A673 (cell line): ENCODE measurements at regions not wholly inside any gene's neighbourhood (a gene's known extent, or its start where the extent isn't known, plus 50 kb on each side); places are given as distances from the start of the nearest gene placed in this dataset.

ENCODE experiments used
- EZH2 ChIP-seq: fragments of 200-600 bp; sonication (generic); IDR thresholded peaks from 2 replicates; pipeline ENCODE4 v1.6.1; 2017; ENCODE audit warnings: borderline replicate concordance, low read depth, mild to moderate bottlenecking, mixed read lengths, antibody characterized with exemption, low read length; ENCODE audit not compliant: poor library complexity, severe bottlenecking
- TF ChIP-seq, protein P1 (sequence below): fragments of 300-800, 200-600 bp; sonication (generic); conservative IDR thresholded peaks from 2 replicates; pipeline ENCODE4 v1.5.1; 2017; ENCODE audit warnings: low read depth, mild to moderate bottlenecking, antibody characterized with exemption, low read length, moderate library complexity, mixed read lengths

DNA sequence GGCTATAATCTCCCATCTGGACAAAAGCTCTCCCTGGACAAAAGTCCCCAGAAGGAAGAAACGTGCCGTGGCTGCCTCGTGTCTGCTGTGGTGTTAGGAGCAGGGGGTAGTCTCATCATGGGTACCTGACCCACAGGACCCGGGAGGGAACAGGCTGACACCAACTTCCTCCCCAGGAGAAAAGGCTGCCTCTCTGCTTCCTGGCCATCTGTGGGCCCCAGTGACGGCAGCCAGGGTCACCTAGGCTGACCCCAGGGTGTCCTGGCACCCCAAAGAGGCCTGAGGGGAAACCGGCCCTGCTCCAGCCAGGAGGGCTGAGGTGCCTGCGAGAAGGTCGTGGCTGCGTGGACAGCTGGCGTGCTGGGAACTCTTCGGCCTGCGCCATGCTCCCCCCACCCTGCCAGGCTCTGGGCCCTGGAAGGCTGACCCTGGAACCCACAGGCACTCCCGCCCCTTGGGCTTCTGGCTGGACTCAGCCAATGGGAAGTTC, 133.9 kb downstream of the RFLNA start:
- TF ChIP-seq, protein P1, sequence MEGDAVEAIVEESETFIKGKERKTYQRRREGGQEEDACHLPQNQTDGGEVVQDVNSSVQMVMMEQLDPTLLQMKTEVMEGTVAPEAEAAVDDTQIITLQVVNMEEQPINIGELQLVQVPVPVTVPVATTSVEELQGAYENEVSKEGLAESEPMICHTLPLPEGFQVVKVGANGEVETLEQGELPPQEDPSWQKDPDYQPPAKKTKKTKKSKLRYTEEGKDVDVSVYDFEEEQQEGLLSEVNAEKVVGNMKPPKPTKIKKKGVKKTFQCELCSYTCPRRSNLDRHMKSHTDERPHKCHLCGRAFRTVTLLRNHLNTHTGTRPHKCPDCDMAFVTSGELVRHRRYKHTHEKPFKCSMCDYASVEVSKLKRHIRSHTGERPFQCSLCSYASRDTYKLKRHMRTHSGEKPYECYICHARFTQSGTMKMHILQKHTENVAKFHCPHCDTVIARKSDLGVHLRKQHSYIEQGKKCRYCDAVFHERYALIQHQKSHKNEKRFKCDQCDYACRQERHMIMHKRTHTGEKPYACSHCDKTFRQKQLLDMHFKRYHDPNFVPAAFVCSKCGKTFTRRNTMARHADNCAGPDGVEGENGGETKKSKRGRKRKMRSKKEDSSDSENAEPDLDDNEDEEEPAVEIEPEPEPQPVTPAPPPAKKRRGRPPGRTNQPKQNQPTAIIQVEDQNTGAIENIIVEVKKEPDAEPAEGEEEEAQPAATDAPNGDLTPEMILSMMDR, result no peak
- TF ChIP-seq EZH2, result no peak
